ENCODE measurements at regions not wholly inside any gene's neighbourhood (a gene's known extent, or its start where the extent isn't known, plus 50 kb on each side); places are given as distances from the start of the nearest gene placed in this dataset.
"Not testable (repeated sequence)": the region's sequence is repeated elsewhere in the genome, so short reads cannot be mapped to it uniquely, and the experiment has no call there.

GRCh38 chr3:144816323-144816722 is 844.7 kb downstream of the DIPK2A start:
- in situ Hi-C loops (cut with HindIII; ENCODE audit: low pct_unique_long_range_greater_than_20kb, low sequenced_read_pairs): no loop called here
- TF ChIP-seq JUND (IDR thresholded peaks at IDR 0.05; ENCODE audit: low read depth): no peak
- DNase-seq (ENCODE audit: low read depth in 1 of 2, low spot score in 1 of 2): no peak

- TF ChIP-seq JUND (IDR thresholded peaks at IDR 0.05; ENCODE audit: low read depth): no peak
- in situ Hi-C loops (cut with HindIII; ENCODE audit: low pct_unique_long_range_greater_than_20kb, low sequenced_read_pairs): no loop called here
- no peak for DNase-seq (ENCODE audit: low read depth in 1 of 2, low spot score in 1 of 2)
Measured at GRCh38 chr3:144818973-144819372, 847.4 kb downstream of the DIPK2A start.

DNA sequence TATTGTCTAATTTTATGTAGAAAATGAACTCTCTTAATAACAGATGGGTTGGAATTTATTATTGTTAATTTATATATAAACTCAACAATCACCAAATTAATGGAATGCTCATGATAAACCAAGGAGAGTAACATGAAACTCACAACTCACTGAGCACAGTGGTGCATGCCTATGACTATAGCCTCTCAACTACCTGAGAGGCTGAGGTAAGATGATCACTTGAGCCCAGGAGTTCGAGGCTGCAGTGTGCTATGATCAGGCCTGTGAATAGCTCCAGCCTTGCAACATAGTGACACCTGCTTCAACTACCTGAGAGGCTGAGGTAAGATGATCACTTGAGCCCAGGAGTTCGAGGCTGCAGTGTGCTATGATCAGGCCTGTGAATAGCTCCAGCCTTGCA is 848.6 kb downstream of the DIPK2A start:
- DNase-seq (ENCODE audit: low read depth in 1 of 2, low spot score in 1 of 2): not testable (repeated sequence)

DNA sequence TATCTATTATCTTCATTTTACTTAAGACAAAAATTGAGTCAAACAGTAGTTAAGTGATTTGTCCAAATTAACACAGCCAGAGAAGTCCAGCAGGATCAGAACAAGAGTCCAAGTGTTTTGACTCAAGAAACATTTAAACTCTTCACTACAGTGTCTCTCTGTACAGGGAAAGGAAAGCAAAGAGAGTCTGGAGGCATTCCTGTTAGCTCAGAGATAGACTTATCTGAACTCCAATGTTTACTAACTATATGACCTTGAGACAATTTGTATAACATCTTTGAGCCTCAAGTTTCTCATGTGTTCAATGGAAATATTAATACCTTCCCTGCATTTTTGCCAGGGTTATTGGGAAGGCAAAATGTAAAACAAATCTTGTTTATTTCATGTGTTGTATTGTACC is 849.1 kb downstream of the DIPK2A start:
- no peak for TF ChIP-seq JUND (IDR thresholded peaks at IDR 0.05; ENCODE audit: low read depth)
- in situ Hi-C loops (cut with HindIII; ENCODE audit: low pct_unique_long_range_greater_than_20kb, low sequenced_read_pairs): no loop called here
- no peak for DNase-seq (ENCODE audit: low read depth in 1 of 2, low spot score in 1 of 2)

More for the DNA sequence above, 848.6 kb downstream of the DIPK2A start:
- in situ Hi-C loops (cut with HindIII; ENCODE audit: low pct_unique_long_range_greater_than_20kb, low sequenced_read_pairs): not testable (repeated sequence)

GRCh38 chr3:144821583-144821982 is 850.0 kb downstream of the DIPK2A start:
- in situ Hi-C loops (cut with HindIII; ENCODE audit: low pct_unique_long_range_greater_than_20kb, low sequenced_read_pairs): no loop called here
- DNase-seq (ENCODE audit: low read depth in 1 of 2, low spot score in 1 of 2): no peak
- no peak for TF ChIP-seq JUND (IDR thresholded peaks at IDR 0.05; ENCODE audit: low read depth)

DNA sequence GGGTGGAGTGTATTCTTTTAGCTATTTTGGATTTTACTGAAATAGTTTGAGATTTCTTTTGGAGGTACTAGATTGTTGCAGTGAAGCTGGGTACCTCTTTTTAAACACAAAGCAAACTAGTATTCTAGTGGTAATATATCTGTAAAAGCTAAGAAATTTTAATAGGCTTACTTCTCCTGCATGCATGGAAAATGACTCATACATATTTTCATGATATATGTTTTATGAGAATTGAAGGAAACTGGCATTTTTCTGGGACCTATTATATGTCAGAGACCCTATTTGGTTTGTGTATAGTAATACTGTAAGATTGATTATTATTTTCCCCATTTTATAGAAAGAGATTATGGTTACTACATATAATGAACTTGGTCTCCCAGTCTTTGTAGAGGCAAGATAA is 851.0 kb downstream of the DIPK2A start:
- DNase-seq (ENCODE audit: low read depth in 1 of 2, low spot score in 1 of 2): no peak

DNA sequence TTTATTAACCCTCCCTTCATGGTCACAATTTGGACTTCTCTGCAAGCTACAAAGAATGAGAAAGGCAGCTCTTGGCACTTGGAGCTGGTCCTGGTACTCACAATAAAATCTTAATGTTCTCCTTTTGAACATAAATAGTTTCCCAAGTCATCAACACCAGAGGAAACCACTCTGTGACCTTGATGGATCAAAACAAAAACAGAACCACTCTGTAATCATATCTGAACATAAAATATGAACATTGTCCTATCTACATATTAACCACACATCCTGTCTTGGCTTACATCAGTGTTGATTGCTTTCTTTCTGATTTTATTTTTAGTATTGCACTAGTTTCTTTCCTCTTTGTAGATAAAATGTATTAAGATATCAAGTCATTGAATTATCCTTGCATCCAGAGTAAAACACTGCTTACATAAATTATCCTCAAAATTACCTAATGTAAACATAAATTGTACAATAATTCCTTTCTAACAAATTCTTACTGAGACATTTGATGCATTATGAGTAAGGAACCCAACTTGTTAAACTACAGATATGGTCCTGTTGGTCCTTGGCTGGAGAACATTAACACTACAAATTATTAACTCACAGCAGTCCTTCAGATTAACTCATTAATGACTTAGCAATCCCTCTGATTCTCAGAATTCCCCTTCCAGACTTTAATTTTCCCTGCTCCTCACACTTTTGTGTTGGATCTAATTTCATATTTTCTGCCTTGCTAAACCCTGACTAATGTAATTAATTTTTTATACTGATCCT is 860.5 kb downstream of the DIPK2A start:
- no peak for TF ChIP-seq JUND (IDR thresholded peaks at IDR 0.05; ENCODE audit: low read depth)
- in situ Hi-C loops (cut with HindIII; ENCODE audit: low pct_unique_long_range_greater_than_20kb, low sequenced_read_pairs): no loop called here
- DNase-seq (ENCODE audit: low read depth in 1 of 2, low spot score in 1 of 2): no peak

More for the DNA sequence above, 851.0 kb downstream of the DIPK2A start:
- TF ChIP-seq JUND (IDR thresholded peaks at IDR 0.05; ENCODE audit: low read depth): no peak
- in situ Hi-C loops (cut with HindIII; ENCODE audit: low pct_unique_long_range_greater_than_20kb, low sequenced_read_pairs): no loop called here

DNA sequence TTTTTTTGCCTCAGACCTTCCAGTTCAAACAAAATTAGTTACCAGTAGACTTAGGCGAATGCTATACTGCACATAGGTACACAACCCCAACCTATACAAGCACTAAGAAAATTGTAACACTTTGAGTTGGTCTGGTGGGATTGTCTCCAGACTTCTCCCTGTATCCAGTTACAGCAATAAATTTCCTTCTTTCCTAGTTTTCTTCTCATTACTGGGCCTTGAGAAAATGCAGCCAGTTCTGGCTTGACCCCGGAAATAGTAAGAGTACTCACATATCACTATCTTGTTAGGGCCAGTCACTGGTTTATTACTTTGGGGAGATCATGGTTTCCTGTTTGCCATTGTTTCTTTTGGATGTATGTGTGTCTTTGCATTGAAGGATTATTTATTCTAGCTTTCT is 868.4 kb downstream of the DIPK2A start:
- in situ Hi-C loops (cut with HindIII; ENCODE audit: low pct_unique_long_range_greater_than_20kb, low sequenced_read_pairs): no loop called here
- TF ChIP-seq JUND (IDR thresholded peaks at IDR 0.05; ENCODE audit: low read depth): no peak

GRCh38 chr3:144840866-144841265 is 869.2 kb downstream of the DIPK2A start:
- in situ Hi-C loops (cut with HindIII; ENCODE audit: low pct_unique_long_range_greater_than_20kb, low sequenced_read_pairs): no loop called here
- TF ChIP-seq JUND (IDR thresholded peaks at IDR 0.05; ENCODE audit: low read depth): no peak
- DNase-seq (ENCODE audit: low read depth in 1 of 2, low spot score in 1 of 2): no peak

More for the DNA sequence above, 868.4 kb downstream of the DIPK2A start:
- DNase-seq (ENCODE audit: low read depth in 1 of 2, low spot score in 1 of 2): no peak

DNA sequence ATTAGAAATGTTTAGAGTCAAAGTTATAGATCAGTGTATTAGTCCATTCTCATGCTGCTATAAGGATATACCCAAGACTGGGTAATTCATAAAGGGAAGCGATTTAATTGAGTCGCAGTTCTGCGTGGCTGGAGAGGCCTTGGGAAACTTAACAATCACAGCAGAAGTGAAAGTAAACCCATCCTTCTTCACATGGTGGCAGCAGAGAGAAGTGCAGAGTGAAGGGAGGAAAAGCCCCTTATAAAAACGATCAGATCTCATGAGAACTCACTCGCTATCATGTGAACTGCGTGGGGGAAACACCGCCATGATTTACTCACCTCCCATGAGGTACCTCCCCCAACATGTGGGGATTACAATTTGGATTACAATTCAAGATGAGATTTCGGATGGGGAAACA is 871.5 kb downstream of the DIPK2A start:
- TF ChIP-seq JUND (IDR thresholded peaks at IDR 0.05; ENCODE audit: low read depth): no peak
- in situ Hi-C loops (cut with HindIII; ENCODE audit: low pct_unique_long_range_greater_than_20kb, low sequenced_read_pairs): no loop called here
- peak in 1 of 2 experiments; percentile 64 for DNase-seq (ENCODE audit: low read depth in 1 of 2, low spot score in 1 of 2)

GRCh38 chr3:144852999-144853398 is 881.4 kb downstream of the DIPK2A start:
- in situ Hi-C loops (cut with HindIII; ENCODE audit: low pct_unique_long_range_greater_than_20kb, low sequenced_read_pairs): no loop called here
- no peak for TF ChIP-seq JUND (IDR thresholded peaks at IDR 0.05; ENCODE audit: low read depth)
- no peak for DNase-seq (ENCODE audit: low read depth in 1 of 2, low spot score in 1 of 2)

DNA sequence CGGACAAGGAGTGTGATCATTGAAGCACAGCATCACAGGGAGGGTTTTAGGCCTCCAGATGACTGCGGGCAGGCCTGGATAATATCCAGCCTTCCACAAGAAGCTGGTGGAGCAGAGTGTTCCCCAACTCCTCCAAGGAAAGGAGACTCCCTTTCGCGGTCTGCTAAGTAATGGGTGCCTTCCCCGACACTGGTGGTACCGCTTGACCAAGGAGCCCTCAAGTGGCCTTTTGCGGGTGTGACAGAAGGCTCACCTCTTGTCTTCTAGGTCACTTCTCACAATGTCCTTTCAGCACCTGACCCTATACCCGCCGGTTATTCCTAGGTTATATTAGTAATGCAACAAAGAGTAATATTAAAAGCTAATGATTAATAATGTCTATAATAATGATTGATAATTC is 882.4 kb downstream of the DIPK2A start:
- DNase-seq (ENCODE audit: low read depth in 1 of 2, low spot score in 1 of 2); in situ Hi-C loops (cut with HindIII; ENCODE audit: low pct_unique_long_range_greater_than_20kb, low sequenced_read_pairs): not testable (repeated sequence)

- TF ChIP-seq JUND (IDR thresholded peaks at IDR 0.05; ENCODE audit: low read depth): no peak
- DNase-seq (ENCODE audit: low read depth in 1 of 2, low spot score in 1 of 2): no peak
- in situ Hi-C loops (cut with HindIII; ENCODE audit: low pct_unique_long_range_greater_than_20kb, low sequenced_read_pairs): no loop called here
Measured at GRCh38 chr3:144859161-144859560, 887.5 kb downstream of the DIPK2A start.

- no peak for TF ChIP-seq JUND (IDR thresholded peaks at IDR 0.05; ENCODE audit: low read depth)
- no peak for DNase-seq (ENCODE audit: low read depth in 1 of 2, low spot score in 1 of 2)
- in situ Hi-C loops (cut with HindIII; ENCODE audit: low pct_unique_long_range_greater_than_20kb, low sequenced_read_pairs): no loop called here
Measured at GRCh38 chr3:144864646-144865045, 893.0 kb downstream of the DIPK2A start.
